Left renal pelvis (tissue), 4 donors: ENCODE measurements at regions not wholly inside any gene's neighbourhood (a gene's known extent, or its start where the extent isn't known, plus 50 kb on each side); places are given as distances from the start of the nearest gene placed in this dataset.

Source experiments
- DNase-seq, 4 donors: peaks; one replicate each; pipeline ENCODE4 v3.0.0-alpha.2; 2013; ENCODE audit warnings: low read depth in 4 of 4, low spot score in 3 of 4

DNA sequence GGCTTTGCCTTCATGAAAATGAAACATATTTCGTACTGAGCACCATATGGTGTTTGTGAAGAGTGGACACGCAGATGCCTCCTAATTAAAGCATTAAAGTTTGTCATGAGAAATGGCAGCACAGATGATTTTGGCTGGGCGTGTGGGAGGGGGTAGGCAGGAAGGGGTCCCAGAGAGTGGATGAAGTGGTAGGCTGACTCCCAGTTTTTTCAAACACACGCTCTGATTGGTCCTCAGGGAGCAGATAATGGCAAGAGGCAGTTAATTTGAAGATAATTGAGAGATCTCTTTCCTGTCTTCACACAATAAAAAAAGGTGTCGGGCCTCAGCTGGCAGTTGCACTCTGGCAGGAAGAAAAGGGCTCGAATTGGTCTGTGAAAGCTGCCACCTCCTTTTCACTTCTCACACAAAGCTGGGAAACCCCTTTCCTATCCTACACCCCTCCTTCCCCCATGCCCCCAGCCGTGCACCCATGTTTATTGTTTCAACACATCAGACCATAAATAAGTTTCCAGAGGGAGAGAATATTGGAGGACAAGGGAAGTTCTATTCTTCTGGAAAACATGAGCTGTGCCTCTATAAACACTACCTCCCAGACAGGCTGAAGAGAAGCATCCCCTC is 429.6 kb downstream of the ARHGEF28 start:
- DNase-seq, result no peak

DNA sequence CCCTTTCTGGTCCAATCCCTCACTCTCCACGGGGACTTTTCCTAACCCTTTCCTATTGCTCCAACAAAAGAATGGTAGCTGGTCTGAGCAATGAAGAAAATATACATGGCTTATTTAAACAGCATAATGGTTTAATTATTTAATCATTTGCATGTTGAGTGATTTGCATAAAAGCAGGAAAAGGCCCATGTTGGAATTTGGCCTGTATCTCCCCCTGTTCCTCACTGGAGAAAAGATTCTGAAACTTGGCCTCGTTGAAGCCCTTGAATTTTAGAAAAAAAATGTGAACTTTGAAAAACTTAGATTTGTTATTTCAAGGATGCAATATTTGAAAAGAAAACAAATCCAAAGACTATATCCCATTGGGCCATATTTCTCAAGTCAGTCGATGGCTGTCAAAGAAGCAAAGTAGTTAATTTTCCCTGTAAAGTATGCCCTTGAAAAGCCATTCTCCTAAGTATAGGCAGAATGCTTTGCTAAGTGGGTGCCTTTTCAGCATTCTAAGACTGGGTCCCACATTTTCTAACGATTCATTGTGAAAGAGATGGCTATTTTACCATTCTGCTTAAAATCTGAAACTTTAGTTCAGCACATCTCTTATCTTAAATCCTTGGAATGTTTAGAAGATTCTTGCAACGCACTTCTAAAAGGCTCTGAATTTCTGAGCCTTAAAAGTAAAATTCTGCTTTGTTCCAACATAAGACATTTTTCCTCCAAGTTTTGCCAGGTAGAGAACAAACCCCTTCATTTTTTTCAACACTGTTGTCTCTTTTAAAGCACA is 428.8 kb downstream of the ARHGEF28 start:
- no peak for DNase-seq

DNA sequence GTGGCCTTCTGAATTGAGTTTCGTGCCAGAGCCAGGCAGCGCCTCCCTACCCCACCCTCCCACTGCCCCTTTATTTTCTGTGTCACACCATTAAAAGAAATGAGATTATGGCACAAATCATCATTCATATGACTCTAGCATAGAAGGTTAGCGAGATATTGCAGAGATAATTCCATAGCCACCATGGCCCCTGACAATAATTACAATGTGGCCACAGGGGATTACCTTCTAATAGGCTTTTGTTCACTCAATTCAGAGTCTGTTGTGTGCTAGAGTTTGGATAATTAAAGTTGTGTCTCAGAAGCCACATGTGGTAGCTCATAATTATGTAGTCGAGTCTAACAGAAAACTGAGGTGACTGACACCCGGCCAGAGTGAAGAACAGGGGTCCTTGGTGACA is 428.1 kb downstream of the ARHGEF28 start:
- DNase-seq, result no peak

DNA sequence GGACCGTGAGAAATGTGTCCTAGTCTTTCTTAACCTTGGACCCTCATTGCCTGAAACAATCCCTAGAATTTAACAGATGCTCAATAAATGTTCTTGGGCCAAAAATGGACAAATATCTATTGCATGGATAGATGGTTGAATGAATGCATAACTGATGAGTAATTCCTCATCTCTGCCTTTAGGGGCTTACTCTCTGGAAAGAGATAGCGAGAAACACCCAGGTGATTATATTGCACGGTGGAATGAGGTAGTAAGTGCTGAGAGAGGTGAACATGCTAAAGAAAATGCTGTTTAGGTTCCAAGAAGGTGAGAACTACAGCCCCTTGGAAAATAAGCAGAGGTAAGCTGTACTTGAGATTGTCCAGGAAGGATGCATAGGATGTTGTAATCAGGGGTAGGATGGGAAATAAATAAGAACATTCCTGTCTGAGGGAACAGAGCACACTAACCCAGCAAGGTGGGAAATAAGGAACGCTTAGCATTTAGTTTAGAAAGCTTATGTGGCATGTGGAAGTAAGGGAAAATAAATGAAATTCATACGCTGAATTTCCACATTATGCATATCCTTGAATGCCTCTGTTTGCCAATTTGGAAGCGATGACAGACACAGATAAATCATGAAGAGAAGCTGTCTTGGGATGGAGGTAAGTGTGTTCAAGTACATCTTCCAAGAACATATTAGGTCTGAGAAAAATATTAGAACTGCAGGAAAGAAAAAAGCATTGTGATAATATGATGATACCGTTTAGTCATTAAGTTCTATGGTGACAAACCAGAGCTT is 426.6 kb downstream of the ARHGEF28 start:
- no peak for DNase-seq

DNA sequence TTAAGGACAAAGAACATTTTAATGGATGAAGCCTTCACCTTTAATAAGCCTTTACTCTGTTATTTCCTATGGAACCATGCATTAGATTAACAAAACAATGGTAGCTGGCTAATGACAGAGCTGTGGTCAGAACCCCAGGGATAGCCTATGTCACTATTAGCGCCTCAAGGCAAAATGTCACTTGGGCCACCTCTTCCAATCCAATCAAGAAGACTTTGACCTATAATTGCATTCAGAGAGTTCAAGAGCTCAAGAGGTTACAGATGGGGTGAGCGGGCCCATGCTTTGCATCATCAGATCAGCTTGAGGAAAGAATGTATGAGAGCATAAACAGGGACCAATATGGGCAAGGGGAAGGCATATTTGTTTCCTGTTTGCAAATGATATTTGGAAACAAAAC is 425.1 kb downstream of the ARHGEF28 start:
- no peak for DNase-seq

DNA sequence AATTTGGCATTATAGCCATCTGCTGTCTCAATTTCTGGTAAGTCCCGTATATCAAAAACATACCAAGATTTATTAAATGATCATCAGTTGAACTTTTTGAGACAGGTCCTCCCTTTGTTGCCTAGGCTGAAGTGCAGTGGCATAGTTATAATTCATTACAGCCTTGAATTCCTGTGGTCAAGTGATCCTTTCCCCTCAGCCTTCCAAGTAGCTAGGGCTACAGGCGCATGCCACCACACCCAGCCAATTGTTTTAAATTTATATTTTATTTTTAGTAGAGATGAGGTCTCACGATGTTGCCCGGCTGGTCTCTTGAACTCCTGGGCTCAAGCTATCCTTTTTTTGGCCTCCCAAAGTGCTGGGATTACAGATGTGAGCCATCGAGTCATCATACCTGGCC is 418.9 kb downstream of the ARHGEF28 start:
- no peak for DNase-seq

DNA sequence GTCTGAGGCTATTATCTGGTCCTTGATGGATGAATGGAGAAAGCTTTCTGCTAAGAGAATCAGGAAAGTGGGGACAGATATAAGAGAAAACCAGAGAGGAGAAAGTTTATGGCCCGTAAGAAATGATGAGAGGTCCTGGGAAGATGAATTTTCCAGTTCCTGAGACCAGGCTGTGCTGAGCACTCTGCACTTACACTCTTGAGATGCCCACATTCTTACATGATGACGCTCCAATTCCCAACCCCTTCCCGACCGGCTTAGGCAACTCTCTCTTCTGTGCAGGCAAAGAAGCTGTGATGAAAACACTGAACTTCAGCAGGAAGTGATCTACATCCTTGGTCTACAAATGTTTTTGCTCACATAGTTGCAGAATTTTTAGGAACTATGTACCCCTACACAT is 417.0 kb downstream of the ARHGEF28 start:
- DNase-seq, result no peak

DNA sequence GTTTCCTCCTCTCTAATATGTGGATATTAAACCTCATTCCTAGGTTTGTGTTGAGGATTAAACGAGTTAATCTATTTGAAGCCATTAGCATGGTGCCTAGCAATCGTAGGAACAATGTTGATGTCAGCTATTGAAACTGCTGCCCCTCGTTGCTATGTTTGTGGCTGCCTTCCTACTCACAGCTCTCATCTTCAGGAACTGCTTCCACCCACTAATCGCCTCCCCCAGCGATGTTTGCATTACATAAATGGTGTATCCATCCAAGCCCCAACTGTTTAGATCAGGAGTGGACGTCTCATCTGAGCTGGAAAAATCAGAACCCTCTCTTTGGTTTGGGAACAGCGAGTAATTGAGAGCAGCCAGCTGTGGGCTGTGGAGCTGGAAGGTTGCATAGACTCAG is 416.6 kb downstream of the ARHGEF28 start:
- no peak for DNase-seq

DNA sequence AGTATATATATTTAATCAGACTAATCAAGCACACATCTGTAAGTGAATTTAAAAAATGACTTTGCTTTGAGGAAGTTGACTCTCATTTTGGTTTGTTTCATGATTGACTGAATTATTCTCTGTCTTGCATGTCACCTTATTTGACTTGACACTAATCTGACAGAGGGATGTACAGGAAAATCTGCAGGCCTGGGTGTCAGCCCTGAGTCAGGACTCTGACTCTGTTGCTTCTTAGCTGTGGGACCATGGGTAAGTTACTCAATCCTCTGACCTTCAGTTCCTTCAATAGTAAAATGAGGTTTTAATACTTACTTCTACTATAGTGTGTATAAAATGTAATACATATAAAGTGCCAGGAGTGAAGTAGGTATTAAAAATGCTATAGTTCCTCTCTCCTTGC is 415.9 kb downstream of the ARHGEF28 start:
- DNase-seq, result no peak

DNA sequence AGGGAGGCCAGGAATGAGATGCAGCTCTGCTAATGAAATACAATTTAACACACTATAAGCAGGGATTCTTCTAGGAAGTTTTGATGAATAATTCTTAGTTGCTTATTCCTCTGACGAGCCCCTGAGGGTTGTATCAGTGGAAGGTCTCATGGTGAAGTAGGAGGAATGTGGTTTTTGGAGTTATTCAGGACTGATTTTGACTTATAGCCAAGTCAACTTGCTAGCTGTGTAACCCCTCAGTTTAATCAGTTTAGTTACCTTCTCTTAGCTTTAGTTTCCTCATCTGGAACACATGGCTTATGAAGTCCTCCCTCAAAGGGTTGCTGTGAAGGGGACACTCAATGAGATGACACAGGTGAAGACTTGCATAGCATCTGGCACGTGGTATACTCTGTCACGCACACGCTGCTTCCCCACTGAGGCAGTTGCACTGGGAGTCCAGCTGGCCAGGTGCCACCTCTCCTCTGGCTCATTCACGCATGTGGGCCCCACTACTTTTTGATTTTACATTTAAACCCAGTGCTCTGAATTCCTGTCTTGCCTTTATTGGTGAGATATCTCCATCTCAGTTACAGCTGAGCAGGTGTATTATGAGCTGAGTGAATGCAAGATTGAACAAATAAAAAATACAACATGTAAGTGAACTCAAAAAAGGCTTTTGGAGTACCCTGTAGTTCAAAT is 415.0 kb downstream of the ARHGEF28 start:
- no peak for DNase-seq

DNA sequence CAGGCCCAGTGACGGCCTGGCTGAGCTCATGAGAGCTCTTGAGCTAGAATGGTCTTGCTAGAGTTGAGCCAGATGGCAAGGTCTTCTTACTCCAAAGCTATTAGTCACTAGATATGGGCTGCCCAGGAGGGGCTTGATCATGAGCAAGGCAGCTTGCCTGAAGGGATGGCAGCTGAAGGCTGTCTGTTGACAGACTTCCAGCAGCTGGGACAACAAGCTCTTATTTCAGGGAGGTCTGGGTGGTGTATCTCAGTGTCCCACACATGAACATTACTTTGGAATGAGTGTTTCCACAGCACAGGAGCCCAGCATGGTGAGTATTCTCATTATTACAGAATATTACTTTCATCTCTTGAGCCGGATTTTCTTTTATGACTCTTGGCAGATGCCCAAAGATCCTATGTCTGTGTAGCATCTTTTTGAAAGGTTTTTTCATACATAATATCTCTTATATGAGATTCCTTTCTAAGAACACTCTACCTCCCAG is 414.1 kb downstream of the ARHGEF28 start:
- DNase-seq, result peak in 1 of 4 donors; percentile 46

DNA sequence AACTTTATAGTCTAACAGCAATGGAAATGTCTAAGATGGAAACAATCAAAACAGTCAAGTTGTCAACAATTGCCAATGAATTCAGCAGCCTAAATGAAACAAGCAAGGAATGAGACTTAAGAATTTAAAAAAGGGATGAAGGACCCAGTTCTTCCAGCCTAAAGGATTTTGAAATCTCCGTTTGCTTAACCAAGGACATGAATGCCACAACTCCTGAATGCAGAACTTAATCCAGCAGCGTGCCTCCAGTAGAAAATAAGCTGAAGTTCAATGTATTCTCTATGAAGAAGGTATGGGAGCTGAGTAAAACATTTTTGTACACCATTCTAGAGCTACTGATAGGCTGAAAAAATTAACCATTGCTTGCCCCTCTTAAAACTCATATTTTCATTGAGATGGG is 411.3 kb downstream of the ARHGEF28 start:
- no peak for DNase-seq

DNA sequence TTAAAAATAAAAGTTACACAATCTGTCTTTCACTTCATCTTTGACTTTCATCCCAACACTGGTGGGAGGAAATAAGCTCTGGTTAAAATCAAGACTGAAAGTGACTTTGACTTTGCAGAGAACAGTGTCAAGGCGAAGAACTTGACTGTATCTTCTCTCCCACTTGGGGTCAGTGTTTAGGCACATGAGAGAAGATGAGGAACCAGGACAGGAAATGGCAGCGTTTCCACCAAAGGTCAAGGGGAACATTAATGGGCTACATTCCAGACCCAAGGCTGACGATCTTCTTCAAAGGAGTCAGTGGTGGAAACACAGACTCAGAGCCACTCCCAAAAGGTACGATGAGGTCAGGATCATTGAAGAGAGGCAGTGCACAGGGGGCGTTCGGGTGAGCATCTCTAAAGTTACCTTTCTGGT is 409.5 kb downstream of the ARHGEF28 start:
- peak in 1 of 4 donors; percentile 52 for DNase-seq

DNA sequence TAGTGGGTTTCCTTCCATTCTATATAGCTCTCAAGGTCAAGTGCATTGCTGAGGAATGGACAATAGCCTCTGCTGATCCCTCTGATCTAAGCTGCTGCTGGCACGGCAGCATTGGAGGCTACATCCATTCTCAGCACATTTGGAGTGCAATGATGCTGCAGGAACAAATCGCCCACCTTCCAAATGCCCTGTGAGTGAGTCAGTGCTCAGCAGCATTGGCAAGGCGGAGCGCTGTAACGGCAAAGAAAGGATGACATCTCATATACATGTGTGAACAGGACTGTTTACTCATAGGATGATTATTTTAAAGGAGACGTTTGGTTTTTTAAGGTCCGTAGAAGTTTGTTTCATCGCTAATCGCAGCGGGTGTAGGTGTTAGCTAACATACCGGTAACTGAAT is 408.7 kb downstream of the ARHGEF28 start:
- no peak for DNase-seq

DNA sequence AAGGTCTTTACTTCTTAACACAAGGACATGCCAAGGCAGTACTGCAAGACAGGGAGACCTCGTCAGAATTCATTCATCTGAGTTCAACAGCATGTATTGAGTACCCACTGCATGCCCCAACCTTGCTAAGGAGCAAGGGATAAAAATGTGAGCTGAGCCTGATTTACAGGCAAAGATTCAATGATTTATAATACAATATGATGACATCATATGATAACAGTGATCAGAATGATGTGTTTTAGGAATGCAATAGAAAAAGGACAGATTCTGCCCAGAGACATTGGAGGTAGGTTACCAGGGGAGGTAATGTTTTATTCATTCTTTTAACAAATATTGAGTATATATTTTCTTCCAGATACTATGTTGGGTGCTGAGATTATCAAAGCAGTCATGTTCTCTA is 406.6 kb downstream of the ARHGEF28 start:
- no peak for DNase-seq

DNA sequence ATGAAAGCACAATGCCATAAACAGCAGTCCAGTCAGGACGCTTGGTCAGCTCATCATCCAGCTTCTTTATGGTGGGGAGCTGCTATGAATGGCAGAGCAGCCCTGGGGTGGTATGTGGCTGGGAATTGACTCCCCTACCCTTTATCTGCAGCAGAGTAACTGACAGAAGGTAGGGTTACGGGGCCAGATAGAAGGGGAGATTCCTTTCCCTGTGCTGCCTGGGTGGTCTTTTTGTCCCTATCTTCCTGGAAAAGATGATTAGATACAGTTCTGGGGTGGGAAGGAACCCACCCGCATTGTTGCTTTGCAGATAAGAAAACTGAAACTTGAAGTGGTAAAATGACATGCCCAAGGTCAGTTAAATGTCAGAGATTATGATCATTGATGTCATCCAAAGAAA is 405.5 kb downstream of the ARHGEF28 start:
- no peak for DNase-seq

DNA sequence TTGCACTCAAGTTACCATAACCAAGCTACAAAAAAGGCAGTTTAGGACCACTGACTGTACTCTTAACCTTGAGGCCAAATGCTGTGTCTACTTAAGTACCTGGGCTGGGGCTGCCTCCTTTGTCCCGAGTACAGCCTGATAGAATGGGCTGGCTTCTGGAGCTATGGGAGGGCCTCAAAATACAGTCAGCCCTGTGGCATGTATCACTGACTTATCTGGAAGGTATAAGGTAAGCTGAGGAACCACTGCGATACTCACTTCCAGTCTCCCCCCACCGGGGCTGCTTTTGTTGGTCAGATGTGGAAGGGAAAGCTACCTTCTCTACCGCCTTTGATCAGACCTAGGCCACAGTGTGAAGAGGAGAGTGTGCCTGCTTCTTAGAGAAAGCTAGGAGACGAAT is 404.8 kb downstream of the ARHGEF28 start:
- DNase-seq, result no peak

DNA sequence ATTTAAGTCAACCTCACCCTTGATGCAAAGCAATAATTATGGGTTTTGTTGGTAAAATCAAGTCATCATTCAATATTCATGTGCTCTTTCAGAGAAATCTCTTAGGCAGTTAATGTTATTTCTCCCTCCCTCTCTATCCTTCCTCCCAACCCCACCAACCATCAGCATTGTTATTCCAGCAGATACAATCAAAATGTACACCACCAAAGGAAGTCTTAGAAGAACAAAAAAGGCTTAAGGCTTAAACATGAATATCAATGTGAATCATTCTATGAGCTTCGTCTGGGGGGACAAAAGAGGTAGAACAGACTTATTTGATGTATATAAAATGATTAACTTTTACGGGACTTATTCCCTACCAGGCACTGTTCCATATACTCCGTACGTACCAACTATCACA is 404.4 kb downstream of the ARHGEF28 start:
- no peak for DNase-seq

DNA sequence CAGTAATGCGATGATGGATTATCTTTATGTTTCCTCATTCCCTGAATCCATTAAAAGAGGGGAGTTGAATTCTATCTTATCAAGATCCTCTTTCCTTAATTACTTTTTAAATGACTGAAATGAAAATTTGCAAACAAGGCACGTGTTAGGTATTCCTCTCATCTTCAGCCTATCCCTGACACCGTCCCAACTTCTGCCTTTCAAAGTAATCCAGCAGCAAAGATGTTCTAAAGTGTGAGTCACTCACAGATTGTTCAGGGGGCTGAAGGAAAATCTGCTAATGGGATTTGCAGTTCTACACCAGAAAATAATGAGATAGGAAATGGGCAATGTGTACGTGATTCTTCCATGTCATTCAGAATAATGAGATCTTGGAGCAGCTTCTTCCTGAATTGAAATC is 403.0 kb downstream of the ARHGEF28 start:
- DNase-seq, result no peak

DNA sequence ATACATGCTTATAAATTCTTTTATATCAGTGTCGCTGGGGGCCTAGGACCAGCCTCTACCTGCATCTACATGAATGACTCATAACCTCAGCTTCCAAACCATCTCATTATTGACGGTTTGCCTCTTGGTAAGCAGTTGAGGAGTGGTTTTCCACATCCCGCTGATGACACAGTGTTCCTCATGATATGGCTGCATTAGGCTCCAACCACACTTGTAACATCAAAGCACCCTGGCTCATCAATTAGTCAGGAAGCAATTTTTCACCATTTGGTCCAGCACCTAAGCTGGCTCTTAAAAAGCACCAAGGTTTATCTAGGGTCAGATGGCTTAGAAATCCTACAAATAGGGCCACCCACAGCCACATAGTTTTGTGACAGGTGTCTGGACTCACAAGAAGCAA is 402.4 kb downstream of the ARHGEF28 start:
- no peak for DNase-seq

DNA sequence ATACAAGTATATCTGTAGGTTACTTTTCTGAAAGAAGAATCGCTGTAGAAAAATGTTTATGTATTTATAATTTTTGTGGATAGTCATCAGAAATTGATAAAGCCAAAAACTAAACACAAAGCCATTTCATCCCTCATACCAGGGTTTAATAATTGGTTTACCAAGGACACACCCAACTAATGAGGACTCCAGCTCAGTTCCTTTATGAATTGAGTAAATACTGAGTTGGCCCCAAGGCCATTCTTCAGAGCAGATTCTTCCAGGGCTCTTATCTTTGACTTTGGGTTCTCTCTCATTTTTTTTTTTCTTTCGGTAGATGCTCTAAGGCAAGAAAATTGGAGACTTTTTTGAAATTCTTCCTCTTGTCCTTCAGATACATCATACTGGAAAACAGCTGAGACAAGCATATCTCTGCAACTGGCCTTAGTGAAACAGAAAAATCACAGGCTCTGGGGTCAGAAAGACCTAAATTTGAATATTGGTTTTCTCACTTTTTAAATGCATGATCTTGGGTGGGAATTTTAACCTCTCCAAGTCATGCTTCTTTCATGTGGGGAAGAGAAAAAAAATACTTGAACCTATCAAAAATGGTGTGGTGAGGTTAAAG is 401.8 kb downstream of the ARHGEF28 start:
- no peak for DNase-seq
